Lower leg skin (tissue), 4 donors: ENCODE measurements at regions not wholly inside any gene's neighbourhood (a gene's known extent, or its start where the extent isn't known, plus 50 kb on each side); places are given as distances from the start of the nearest gene placed in this dataset.

ENCODE experiments used
- DNase-seq, 2 donors: peaks; one replicate each; pipeline ENCODE4 v3.0.0-alpha.2; 2019; ENCODE audit warnings: low spot score in 2 of 2
- H3K4me3 ChIP-seq: fragments of 200-600 bp; sonication (generic); 2 replicates; pipeline ENCODE4 v1.5.1; 2017; ENCODE audit warnings: mild to moderate bottlenecking, low read depth; ENCODE audit not compliant: poor library complexity, severe bottlenecking
- CTCF ChIP-seq, 3 donors: fragments of 450-650 bp; IDR thresholded peaks; one replicate each; pipeline ENCODE4 v1.5.1; 2016; ENCODE audit warnings: antibody characterized with exemption in 3 of 3, mild to moderate bottlenecking in 3 of 3, moderate library complexity in 2 of 3
- POLR2A ChIP-seq, 2 donors: fragments of 450-650 bp; IDR thresholded peaks; one replicate each; pipeline ENCODE4 v1.6.1; 2016 to 2017; ENCODE audit warnings: antibody characterized with exemption in 2 of 2, mild to moderate bottlenecking in 1 of 2, moderate library complexity in 1 of 2
- WGBS, 2 donors: methylation state at CpG; one replicate each; pipeline ENCODE4 v1.1.5; 2018; 5-methylcytosine and 5-hydroxymethylcytosine counted together
- intact Hi-C: fragments of 100-400 bp; cut with DNase I; formaldehyde crosslinking; loops from one replicate; pipeline ENCODE4 v1.15.0; 2023; ENCODE audit warnings: low total_unique reads

GRCh38 chr5:166517976-166518375 lies 1773.5 kb upstream of the WWC1 start:
- no peak overlapping the region for H3K4me3 ChIP-seq
- TF ChIP-seq POLR2A (IDR thresholded peaks at IDR 0.05) (no peak), CTCF (IDR thresholded peaks at IDR 0.05) (no peak)
- 73 to 77% methylated on average over 5 of the region's 5 CpGs for WGBS, 2 donors
- no peak for DNase-seq
- intact Hi-C loops: no loop called here

- WGBS, 2 donors: 86% methylated on average over 2 of the region's 2 CpGs
- TF ChIP-seq CTCF (IDR thresholded peaks at IDR 0.05) (no peak), POLR2A (IDR thresholded peaks at IDR 0.05) (no peak)
- intact Hi-C loops: no loop called here
- DNase-seq: no peak
- no peak overlapping the region for H3K4me3 ChIP-seq
These were observed 1768.2 kb upstream of the WWC1 start for GRCh38 chr5:166523206-166523605.

GRCh38 chr5:166529200-166529599 lies 1762.2 kb upstream of the WWC1 start:
- no peak overlapping the region for H3K4me3 ChIP-seq
- intact Hi-C loops: no loop called here
- 21 to 25% methylated on average over 2 of the region's 2 CpGs for WGBS, 2 donors

GRCh38 chr5:166532456-166533220 lies 1758.8 kb upstream of the WWC1 start:
- no peak for DNase-seq
- WGBS, 2 donors: 60 to 67% methylated on average over 5 of the region's 5 CpGs
- TF ChIP-seq POLR2A (IDR thresholded peaks at IDR 0.05) (no peak), CTCF (IDR thresholded peaks at IDR 0.05) (no peak)
- H3K4me3 ChIP-seq: no peak overlapping the region
- intact Hi-C loops: loop anchor here (5.0 kb wide), 1 partner anchor 725 kb away; no protein-coding TSS in a partner anchor

More at GRCh38 chr5:166529200-166529599, 1762.2 kb upstream of the WWC1 start:
- TF ChIP-seq POLR2A (IDR thresholded peaks at IDR 0.05) (no peak), CTCF (IDR thresholded peaks at IDR 0.05) (no peak)
- DNase-seq: no peak

GRCh38 chr5:166535641-166536040 lies 1755.8 kb upstream of the WWC1 start:
- no peak for DNase-seq
- intact Hi-C loops: no loop called here
- WGBS, 2 donors: 63 to 70% methylated on average over 3 of the region's 3 CpGs
- H3K4me3 ChIP-seq: no peak overlapping the region
- TF ChIP-seq CTCF (IDR thresholded peaks at IDR 0.05): no peak
- TF ChIP-seq POLR2A (IDR thresholded peaks at IDR 0.05): no peak

- 44 to 46% methylated on average over 2 of the region's 2 CpGs for WGBS, 2 donors
These were observed 1751.3 kb upstream of the WWC1 start for GRCh38 chr5:166540156-166540555.

More at GRCh38 chr5:166540156-166540555, 1751.3 kb upstream of the WWC1 start:
- H3K4me3 ChIP-seq: no peak overlapping the region
- DNase-seq: no peak
- intact Hi-C loops: no loop called here
- TF ChIP-seq CTCF (IDR thresholded peaks at IDR 0.05): no peak
- TF ChIP-seq POLR2A (IDR thresholded peaks at IDR 0.05): no peak
